ENCODE measurements at regions not wholly inside any gene's neighbourhood (a gene's known extent, or its start where the extent isn't known, plus 50 kb on each side); places are given as distances from the start of the nearest gene placed in this dataset.

GRCh38 chr9:73446306-73446705, 294.6 kb downstream of the ANXA1 start:
- DNase-seq (ENCODE audit: low read depth in 2 of 2): no peak

GRCh38 chr9:73451003-73451402, 299.3 kb downstream of the ANXA1 start:
- DNase-seq (ENCODE audit: low read depth in 2 of 2): no peak

GRCh38 chr9:73459817-73460216, 308.2 kb downstream of the ANXA1 start:
- no peak for DNase-seq (ENCODE audit: low read depth in 2 of 2)

- no peak for DNase-seq (ENCODE audit: low read depth in 2 of 2)
These were observed 317.1 kb downstream of the ANXA1 start for GRCh38 chr9:73468716-73469115.

- no peak for DNase-seq (ENCODE audit: low read depth in 2 of 2)
These were observed 319.1 kb downstream of the ANXA1 start for GRCh38 chr9:73470766-73471165.

- DNase-seq (ENCODE audit: low read depth in 2 of 2): no peak
These were observed 322.4 kb downstream of the ANXA1 start for GRCh38 chr9:73474002-73474600.

GRCh38 chr9:73474625-73475024, 323.0 kb downstream of the ANXA1 start:
- no peak for DNase-seq (ENCODE audit: low read depth in 2 of 2)

- no peak for DNase-seq (ENCODE audit: low read depth in 2 of 2)
These were observed 343.2 kb downstream of the ANXA1 start for GRCh38 chr9:73494894-73495293.

- DNase-seq (ENCODE audit: low read depth in 2 of 2): no peak
These were observed 346.1 kb downstream of the ANXA1 start for GRCh38 chr9:73497796-73498195.

- DNase-seq (ENCODE audit: low read depth in 2 of 2): no peak
These were observed 363.6 kb downstream of the ANXA1 start for GRCh38 chr9:73515216-73515615.

GRCh38 chr9:73523391-73523790, 371.7 kb downstream of the ANXA1 start:
- DNase-seq (ENCODE audit: low read depth in 2 of 2): no peak

GRCh38 chr9:73525350-73525749, 373.7 kb downstream of the ANXA1 start:
- no peak for DNase-seq (ENCODE audit: low read depth in 2 of 2)

GRCh38 chr9:73527521-73527920, 375.9 kb downstream of the ANXA1 start:
- no peak for DNase-seq (ENCODE audit: low read depth in 2 of 2)

GRCh38 chr9:73528926-73529325, 377.3 kb downstream of the ANXA1 start:
- no peak for DNase-seq (ENCODE audit: low read depth in 2 of 2)

GRCh38 chr9:73529666-73530065, 378.0 kb downstream of the ANXA1 start:
- no peak for DNase-seq (ENCODE audit: low read depth in 2 of 2)

GRCh38 chr9:73531051-73531532, 379.4 kb downstream of the ANXA1 start:
- no peak for DNase-seq (ENCODE audit: low read depth in 2 of 2)

- no peak for DNase-seq (ENCODE audit: low read depth in 2 of 2)
These were observed 380.0 kb downstream of the ANXA1 start for GRCh38 chr9:73531658-73532057.

- DNase-seq (ENCODE audit: low read depth in 2 of 2): no peak
These were observed 381.3 kb downstream of the ANXA1 start for GRCh38 chr9:73532985-73533384.

- DNase-seq (ENCODE audit: low read depth in 2 of 2): no peak
These were observed 384.7 kb downstream of the ANXA1 start for GRCh38 chr9:73536403-73536802.

- DNase-seq (ENCODE audit: low read depth in 2 of 2): no peak
These were observed 385.9 kb downstream of the ANXA1 start for GRCh38 chr9:73537561-73537960.

GRCh38 chr9:73539881-73540390, 388.3 kb downstream of the ANXA1 start:
- no peak for DNase-seq (ENCODE audit: low read depth in 2 of 2)

- no peak for DNase-seq (ENCODE audit: low read depth in 2 of 2)
These were observed 390.3 kb downstream of the ANXA1 start for GRCh38 chr9:73541923-73542322.

GRCh38 chr9:73543727-73544126, 392.1 kb downstream of the ANXA1 start:
- no peak for DNase-seq (ENCODE audit: low read depth in 2 of 2)

GRCh38 chr9:73548201-73548600, 396.5 kb downstream of the ANXA1 start:
- DNase-seq (ENCODE audit: low read depth in 2 of 2): no peak

Data from dermis microvascular lymphatic vessel endothelial cell (primary cell).